Activated naive CD4-positive, alpha-beta T cell treated with anti-CD3 and anti-CD28 coated beads, Interleukin-2, amount 50 U/mL, for 16 hours (primary cell): ENCODE measurements at regions not wholly inside any gene's neighbourhood (a gene's known extent, or its start where the extent isn't known, plus 50 kb on each side); places are given as distances from the start of the nearest gene placed in this dataset.
"Not testable (repeated sequence)": the region's sequence is repeated elsewhere in the genome, so short reads cannot be mapped to it uniquely, and the experiment has no call there.

ENCODE experiments used
- DNase-seq: peaks from one replicate; pipeline ENCODE4 v3.0.0-alpha.2; 2020

DNA sequence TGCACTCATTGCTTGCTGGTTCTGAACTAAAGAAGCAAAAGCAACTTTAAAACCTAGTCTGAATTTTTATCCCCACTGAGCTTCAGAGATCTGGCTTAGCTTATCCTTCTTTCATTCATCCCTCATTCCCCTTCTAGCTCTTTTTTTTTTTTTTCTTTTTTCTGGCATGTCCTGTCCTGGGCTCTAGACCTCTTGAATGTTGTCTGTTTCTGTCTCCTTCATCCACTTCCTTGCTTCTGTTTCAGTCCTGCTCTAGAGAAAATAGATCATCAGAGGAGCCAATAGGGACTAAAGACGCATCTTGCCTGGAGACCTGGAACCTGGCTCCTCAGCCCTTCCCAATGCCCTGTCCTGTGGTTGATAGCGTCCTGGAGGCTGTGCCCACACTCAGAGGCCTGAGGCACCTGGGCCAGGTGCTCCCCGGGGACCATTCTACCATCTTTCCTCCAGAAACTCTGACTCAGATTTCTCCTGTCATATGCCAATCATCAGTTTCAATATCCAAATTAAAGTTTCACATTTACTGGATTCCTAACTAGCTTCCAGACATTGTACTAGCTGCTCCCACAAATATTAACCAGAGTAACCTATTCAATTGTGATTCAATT lies 115.7 kb upstream of the GATB start:
- no peak for DNase-seq

DNA sequence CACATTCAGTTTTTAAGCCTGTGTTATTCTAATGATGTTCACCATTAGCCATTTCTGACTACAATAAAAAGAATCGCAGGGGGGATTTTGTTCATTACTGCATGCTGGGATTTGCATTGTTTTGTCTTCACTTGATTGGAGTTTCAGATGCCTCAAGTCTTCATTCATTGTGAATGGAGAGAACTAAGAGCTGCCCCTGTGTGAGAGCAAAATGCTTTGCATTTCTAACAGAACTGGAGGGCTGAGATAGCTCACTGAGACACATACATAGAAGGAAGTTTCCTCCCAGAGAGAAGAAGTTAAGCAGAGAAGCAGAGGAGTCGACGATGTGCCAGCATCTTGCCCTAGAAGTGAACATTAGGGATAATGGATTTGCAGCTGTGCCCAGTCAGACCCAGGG lies 113.5 kb upstream of the GATB start:
- no peak for DNase-seq

DNA sequence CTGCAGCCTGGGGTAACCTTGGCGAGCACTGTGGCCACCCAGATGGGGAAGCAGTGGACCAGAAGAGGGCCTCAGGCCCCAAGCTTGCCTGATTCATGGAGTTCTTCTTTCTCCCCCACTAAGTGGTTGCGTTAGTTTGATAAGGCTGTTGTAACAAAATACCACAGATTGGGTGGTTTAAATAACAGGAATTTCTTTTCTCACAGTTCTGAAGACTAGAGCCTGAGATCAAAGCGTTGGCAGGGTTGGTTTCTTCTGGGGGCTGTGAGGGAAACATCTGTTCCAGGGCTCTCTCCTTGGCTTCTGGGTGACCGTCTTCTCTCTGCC lies 105.7 kb upstream of the GATB start:
- no peak for DNase-seq

DNA sequence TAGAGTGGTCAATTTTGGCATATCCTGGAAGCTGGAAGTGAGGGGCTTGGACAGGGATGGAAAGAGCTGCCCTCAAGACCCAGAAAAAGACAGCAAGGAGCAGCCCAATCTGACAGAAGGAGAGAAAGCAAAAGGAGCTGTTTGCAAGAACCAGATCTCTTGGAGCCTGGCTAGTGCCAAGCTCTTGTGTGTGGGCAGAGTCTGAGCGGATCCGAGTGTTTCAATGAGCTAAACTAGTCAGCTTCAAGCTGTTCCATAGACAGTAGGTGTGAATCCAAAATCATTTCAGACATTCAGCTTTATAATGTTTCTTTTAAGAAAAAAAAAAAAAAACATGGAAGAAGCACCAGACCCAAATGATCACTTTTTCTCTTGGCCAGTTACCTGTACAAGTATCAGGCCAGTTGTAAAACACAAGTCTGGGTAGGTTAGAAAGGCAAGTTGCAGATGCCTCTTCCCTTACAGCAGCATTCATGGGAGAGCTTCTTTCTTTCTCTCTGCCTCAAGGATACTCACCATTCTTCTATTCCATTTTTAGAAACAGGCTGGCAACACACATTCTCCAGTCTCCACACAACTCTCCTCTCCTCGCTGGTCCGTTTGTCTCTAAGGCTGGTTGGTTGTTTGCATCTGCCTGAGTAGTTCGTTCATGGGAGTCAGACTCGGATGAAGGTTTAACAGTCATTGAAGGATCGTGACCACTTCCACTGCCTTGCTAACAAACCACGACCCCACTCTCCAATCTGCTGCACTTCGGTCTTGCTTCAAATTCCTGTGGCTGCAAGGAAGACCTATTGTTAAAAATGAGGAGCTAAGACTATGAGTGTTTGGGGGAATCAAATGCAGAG lies 105.2 kb upstream of the GATB start:
- DNase-seq, result no peak

DNA sequence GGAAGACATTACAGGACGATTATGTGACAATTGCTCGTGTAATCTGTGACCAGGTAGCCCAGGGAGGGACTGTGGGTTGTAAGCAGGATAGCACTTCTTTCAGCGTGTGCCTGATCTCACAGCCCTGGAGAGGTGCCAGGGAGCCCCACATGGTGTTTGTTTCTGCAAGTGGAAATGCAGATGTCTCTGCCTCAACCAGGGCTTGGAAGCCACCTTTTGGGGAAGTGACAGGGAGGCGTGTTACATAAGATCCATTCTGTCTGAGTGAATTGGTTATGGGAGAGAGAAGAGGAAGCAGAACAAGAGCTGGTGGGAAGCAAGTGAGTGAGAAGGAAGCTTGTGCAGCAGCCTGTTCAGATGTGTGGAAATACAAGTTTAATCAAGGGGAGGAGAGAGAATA lies 104.5 kb upstream of the GATB start:
- no peak for DNase-seq

DNA sequence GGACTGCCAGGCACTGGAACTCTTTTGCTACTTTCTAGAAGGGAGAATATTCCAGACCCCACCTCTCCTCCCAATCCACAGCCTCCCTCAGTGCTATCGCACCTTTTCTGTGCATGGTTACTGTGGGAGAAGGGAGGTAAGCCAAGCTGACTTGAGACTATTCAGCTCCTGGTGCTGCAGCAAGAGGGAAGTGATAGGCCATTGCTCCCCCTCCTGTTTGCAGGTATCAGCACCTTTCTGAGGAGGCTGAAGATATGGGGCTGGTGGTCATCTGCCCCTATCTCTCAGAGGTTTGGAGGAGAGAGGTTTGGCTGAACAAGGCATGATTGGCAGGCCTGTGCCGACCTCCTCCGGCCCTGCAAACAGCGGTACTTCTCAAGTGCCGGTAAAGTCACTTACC lies 103.3 kb upstream of the GATB start:
- DNase-seq, result no peak

DNA sequence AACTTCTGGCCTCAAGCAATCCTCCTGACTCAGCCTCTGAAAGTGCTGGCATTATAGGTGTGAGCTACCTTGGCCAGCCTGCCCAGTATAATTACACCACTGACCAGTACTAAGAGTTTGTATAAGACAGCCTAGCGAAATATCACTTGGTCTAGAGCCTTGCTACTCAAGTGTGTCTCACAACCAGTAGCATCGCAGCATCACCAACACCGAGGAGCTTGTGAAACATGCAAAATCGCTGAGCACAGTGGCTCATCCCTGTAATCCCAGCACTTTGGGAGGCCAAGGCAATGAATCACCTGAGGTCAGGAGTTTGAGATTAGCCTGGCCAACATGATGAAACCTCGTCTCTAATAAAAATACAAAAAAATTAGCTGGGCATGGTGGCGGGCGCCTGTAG lies 102.0 kb upstream of the GATB start:
- DNase-seq, result no peak

DNA sequence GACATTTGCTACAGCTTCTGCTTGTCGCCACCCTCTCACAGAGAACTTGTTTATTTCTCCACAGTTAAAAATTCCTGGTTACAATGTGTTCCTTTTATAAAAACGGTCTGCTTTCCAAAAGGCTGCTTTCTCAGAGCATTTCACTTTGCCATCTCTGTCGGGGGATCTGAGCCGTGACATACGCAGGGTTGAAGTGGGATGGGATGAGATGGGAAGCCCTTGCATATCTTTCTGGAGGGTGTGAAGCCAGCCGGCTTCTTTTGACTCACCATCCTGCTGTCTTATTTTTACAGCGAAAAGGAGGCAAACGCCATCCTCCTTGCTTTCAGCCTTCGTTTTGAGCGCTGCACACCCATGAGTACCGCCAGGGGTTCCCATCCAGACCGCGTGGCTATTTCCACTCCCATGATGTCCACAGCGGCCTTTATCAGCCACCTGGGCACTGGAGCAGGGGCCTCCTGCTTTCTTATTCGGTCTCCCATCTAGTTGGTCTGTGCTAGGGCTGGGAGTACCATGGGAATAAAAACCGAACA lies 99.8 kb upstream of the GATB start:
- no peak for DNase-seq

DNA sequence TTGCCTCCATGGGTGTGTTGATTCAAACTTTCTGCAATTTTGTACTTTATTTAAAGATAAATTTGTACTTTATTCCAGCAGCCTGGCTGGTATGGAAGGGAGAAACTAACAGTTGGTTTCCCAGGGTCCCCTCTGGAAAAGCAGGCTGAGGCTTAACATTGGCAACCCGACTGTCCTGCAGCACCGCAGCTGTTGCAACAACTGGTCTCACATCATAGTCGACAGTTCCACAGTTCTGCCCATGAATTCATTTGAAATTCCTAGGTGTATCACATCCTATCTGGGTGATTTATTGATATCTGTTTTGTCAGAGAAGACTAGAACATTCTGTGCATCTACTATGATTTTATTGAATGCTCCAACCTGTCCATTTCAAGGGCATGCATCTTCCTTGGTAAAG lies 98.8 kb upstream of the GATB start:
- DNase-seq, result no peak

DNA sequence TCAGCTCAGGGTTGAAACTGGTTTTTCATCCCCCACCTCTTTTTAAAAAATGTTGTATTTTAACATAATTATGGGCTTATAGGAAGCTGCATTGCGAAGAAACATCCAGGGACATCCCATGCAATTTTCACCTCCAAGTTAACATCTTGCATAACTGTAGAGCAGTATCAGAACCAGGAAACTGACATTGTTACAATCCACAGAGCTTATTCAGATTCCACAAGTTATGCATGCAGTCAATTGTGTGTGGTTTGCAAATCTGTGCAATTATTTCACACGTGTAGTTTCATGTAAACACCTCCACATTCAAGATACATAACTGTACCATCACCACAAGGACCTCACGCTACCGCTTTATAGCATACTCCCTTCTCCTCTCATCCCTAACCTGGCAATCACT lies 97.5 kb upstream of the GATB start:
- DNase-seq, result no peak

DNA sequence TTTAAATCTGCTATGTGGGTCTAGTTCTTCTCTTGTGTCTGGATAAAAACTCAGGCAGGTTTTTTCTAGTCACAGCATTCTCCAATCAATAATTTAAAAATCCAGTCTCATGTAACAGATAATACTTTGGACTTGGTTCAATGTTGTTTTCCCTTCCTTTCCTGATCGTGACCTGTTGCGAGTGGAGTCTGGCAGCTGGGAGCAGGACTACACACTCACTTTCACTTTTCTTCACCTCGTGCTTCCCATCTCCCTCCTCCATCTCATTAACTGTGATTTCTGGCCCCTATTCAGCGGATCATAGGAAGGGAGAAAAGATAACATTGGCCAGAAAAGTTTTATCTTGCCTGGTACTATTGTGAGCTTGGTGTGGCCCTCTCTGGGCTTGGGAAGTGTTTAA lies 96.6 kb upstream of the GATB start:
- DNase-seq, result no peak

DNA sequence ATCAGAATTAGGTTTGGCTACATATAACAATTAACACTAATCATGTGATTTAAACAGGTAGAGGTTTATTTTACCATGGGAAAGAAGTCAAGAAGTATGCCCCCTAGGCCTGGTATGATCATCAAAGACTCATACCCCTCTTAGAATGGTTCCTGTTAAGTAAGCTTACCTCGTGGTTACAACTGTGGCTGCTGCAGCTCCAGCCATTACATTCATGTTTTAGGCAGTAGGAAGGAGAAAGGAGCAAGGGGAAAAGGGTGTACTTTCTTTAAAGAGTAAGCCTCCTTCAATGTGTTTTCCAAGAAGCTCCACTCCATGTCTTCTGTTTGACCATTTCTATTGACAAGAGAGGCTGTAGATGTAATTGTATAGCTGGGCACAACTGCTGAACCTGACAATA lies 94.9 kb upstream of the GATB start:
- DNase-seq, result no peak

DNA sequence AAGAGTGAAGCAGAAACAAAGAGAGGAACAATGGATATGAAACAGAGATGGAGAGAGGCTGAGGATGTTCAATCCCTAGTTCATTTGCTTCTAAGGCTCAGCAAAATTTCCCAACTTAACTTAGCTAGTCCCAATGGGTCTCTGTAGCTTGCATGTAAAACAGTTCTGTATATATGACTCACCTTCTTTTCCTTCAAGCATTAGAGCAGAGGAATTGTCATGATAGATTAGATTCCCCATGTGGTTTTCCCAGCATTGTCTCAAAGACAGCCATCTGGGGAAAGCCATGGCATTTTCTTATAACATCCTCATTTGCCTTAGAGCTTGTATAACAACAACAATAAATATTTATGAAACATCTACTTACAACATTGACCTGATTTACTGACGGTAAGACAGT lies 93.9 kb upstream of the GATB start:
- no peak for DNase-seq

DNA sequence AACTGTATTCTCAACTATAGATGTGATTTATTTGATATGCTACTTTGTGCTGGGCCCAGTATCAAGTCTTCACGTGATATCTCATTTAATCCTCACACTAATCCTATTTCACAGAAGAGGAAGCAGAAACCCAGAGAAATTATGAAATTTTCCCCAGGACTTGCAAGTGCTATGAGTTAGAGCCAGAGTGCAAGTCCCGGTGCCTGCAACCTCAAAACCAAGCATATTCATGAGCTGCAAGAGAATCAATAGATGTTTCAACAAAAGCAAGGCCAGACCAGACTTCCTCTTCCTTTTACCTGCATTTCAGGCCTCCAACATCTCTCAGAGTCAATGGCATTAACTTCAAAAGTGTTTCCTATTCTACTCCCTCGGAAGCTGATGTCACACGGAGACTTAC lies 92.2 kb upstream of the GATB start:
- DNase-seq, result no peak

DNA sequence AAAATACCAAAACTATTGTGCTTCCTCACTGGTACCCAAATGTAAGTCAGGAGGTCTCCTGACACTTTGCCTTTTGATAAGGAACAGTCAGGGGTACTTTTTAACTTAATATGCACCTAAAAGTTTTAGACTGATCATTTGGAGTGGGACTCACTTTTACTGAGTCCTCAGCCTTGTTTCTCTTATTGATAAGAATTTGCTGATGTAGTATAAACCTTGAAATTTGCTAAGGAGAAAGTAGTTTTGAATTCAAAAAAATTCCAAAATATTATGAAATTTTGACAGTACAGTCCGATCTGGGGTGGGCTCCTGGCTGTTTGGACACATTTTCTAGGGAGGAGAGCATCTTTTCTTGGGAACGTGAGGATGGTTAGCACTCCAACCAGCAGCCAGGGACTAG lies 91.4 kb upstream of the GATB start:
- DNase-seq, result no peak

DNA sequence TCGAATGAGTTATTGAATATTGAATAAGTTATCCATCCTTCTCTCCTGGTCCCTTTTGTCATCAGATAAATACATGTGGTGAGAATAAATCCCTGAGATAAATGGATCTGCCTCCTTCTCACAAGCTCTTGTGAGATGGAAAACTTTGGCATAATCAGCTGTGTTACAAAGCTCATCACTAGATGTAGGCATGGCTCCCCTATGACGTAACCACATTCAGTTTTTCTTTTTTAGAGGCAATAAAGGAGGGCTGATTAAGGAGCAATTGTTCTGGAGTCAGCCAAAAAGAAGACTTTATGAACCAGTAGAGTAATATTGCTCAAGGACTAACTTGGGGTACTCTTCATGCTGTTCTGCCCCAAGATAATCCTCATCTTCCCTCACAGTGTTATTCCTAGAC lies 90.5 kb upstream of the GATB start:
- no peak for DNase-seq

DNA sequence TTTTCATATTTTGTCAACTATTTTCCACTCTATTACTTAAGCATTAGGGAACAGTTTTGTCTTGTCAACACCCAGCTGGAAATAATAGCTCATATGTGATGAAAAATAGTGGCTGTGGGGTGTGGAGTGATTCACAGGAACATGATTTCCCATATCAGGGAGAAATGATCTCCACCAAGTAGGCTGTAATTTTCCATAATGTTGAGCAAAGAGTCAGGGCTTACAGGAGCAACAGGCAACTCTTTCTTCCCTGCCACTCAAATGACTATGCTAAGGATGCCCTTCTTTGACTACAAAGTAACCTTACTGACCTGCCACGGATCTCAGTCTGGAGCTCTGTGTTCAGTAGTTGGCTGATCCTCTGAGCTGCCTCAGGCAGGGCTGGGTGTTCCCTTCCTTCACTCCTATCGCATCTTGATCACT lies 90.0 kb upstream of the GATB start:
- DNase-seq, result no peak

DNA sequence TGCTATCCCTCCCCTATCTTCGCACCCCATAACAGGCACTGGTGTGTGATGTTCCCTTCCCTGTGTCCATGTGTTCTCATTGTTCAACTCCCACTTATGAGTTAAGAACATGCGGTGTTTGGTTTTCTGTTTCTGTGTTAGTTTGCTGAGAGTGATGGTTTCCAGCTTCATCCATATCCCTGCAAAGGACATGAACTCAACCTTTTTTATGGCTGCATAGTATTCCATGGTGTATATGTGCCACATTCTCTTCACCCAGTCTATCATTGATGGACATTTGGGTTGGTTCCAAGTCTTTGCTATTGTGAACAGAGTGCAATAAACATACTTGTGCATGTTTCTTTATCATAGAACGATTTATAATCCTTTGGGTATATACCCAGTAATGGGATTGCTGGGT lies 84.7 kb upstream of the GATB start:
- DNase-seq, result not testable (repeated sequence)

DNA sequence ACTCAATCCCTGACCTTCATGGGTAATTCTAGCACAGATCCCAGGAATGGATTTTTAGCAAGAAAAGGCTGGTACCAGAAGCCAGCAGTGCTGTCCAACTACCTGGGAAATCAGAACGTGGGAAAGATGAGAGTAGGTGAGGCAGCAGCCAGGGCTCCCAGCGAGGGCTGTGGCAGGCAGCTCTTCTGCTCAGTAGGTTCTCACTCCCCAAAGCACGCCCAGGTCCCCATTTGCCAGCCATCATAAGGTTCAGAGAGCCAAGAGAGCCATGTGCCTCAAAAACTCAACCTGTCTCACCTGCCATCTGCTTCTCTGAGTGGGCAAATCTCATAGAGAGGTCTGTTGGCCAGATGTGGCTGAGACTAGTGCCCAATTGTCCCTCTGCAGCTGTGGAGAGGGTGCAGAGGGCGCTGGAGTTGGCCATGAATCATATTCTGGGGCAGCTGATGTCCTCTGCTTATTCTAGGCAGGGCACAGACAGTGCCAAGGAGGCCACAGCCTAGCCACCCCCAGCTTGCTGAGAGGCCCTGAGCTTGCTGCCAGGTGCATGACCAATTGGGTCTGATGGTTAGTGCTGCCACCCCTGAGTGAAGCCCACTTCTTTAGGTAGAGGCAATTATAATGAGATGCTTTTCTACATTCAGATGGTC lies 81.7 kb upstream of the GATB start:
- no peak for DNase-seq

DNA sequence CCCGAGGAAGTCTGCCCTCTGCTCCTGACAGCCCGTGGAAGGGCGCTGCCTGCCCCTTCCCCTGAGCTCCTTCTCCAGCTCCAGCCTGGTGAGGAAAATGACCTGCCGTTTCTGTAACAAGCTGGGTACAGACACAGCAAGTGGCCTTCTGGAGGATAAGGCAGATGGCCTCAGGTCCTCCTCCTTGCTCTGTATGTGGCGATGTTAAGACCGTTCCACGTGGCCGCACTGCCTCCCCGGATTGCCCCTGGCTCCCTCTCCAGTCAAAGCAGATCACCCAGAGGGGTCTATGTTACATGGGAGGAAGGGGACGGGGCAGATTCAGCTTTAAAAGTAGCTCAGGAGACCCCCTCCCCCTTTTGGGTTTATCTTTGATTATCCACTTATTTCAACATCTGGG lies 80.3 kb upstream of the GATB start:
- DNase-seq, result no peak

DNA sequence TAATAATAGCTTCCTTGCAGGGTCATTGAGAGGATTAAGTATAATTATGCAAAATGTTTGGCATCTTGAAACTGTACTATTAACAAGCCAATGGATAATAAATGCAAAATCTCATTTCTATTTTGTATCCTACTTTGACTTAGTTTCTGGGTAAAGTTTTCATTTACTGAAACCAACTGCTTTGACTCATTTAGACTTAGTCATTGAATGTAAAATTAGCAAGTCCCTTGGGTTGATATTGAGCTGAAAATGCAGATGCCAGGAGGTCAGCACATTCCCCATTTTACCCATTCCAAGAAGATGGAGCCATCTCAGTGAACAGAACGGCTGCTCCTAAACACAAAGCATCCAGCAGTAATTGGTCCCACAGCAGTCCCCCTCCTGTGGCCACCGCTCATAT lies 74.7 kb upstream of the GATB start:
- no peak for DNase-seq

DNA sequence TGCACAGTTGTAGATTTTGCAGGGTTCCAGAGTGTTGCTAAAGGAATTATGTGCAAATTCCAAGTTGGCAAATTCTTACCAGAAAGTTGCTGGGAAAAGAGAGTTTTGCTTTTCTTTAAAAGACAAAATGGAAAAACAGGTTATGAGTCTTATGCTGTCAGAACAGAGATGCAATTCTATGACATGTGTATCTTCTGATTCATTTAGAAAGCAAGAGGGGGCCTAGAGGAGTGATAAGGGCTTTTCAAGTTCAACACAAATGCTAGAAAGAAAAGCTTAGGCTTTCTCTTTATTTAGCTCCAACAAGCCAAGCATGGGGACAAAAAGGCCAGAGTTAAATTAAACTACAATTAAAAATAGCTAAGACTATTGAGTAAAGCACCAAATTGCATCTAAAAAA lies 72.4 kb upstream of the GATB start:
- no peak for DNase-seq

DNA sequence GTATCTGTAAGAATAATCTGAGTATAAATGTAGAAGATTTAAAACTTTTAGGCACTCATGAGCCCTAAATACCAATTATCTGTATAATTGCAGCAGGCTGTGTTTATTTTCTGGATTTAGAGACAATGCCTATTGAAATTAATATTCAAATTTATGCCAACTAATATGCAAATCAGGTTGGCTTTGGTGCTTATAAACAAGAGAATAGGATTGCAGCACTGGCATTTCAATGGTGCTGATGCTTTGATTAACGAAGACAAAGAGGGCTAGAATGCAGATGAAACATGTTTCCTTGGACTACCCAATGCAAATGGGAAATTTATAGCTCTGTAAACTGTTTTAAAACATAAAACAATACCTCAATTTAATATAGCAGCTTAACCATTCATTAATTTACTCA lies 70.7 kb upstream of the GATB start:
- no peak for DNase-seq

DNA sequence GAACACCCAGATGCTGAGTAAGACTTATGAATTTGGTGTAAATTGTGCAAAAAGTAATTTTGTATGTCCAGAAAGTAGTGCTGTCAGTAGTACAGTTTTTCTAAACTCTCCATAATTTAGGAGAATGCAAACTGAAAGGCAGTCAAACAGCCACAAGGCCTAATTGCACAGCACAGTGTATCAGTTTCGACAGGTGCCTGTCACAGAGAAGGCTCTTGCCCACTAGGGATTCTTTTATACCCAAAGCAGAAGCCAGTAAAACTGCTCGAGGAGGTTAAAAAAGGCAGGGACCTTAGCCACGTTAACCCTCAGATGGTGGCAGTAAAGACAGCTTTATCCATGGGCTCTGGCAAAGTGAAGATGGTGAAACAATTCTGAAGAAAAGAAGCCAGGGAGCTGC lies 69.4 kb upstream of the GATB start:
- DNase-seq, result no peak
